HG03045 (cell line): ENCODE measurements at regions not wholly inside any gene's neighbourhood (a gene's known extent, or its start where the extent isn't known, plus 50 kb on each side); places are given as distances from the start of the nearest gene placed in this dataset.
"Not testable (repeated sequence)": the region's sequence is repeated elsewhere in the genome, so short reads cannot be mapped to it uniquely, and the experiment has no call there.

Source experiments
- ATAC-seq: cut with Tn5 transposase; IDR thresholded peaks from one replicate; pipeline ENCODE4 v1.9.1; 2021; ENCODE audit warnings: mild to moderate bottlenecking, moderate library complexity; ENCODE audit not compliant: unreplicated experiment

- ATAC-seq, result no peak
Measured at GRCh38 chr12:97790281-97790680, 327.7 kb downstream of the RMST start.

DNA sequence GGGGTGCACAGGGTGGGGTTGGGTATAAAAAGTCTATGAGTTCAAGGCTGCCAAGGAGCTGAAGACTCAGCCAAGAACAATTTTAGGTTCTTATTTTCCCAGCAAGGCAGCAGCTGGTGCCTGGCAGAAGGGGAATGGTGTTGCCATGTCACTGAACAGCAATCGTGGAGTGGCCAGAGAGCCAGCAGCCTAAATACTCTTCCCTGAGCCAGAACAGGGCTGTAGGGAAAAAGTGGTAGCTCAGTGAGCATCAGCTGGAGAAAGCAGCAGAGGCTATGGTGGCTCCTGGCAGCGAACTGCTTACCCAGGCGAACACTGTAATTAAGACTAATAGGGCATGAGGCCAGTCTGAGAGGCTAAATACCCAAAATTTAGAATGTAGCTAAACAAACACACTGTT, 334.9 kb downstream of the RMST start:
- no peak for ATAC-seq

DNA sequence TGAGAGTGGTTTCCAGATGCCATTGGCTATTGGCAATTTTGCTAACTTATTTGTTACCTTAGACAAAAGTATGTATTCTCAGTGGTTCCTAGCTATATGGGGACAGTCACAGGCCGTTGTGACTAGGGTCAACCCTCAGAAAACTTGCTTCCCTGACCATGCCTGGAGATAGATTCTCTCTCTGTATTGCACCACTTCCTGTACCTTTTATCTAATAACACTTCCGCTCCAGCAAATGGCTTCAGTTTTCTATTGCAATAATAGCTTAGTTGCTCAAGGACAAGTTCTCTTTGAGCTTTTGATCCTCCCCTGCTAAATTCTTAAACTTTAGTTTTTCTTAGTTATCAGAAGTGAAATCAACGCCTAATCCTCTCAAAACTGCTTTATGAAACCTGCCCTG, 338.0 kb downstream of the RMST start:
- ATAC-seq, result no peak

GRCh38 chr12:97801471-97802059, 339.0 kb downstream of the RMST start:
- no peak for ATAC-seq

GRCh38 chr12:97805146-97805545, 342.5 kb downstream of the RMST start:
- no peak for ATAC-seq

GRCh38 chr12:97813301-97813700, 350.7 kb downstream of the RMST start:
- no peak for ATAC-seq

DNA sequence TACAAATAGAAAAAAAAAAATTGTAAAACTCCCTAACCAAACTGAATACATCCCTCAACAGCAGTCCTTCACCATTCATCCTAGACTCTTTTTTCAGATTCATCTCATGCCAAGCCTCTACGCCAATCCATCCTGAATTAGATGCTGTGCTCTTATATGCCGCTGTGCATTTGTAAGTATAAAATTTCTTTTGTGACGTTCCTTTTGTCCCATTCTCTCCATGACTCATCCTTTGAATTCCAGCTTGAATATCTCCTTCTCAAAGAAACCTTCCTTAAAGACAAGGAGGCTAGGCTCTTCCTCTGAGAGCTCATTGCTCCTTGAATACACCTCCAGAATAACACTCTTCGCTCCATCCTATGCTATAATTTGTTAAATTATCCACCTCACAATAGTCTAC, 359.2 kb downstream of the RMST start:
- ATAC-seq, result no peak

DNA sequence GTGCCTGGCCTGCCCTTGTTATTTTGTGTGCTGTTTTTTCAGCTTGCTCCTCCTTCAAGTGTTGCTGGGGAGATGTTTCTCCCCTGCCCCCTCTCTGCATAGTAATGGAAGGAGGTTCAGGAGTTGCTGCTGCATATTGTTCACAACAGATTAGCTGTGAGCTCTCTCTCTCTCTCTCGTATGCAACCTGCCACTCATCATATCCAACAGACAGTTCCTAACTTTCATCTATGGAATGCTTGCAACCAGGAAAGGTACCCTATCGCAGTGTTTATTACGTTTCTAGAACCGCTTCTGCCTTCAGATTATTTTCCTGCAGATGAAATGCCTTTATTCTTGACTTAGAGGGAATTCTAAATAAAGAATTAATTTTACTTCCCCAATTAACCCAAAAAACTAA, 372.9 kb downstream of the RMST start:
- no peak for ATAC-seq

DNA sequence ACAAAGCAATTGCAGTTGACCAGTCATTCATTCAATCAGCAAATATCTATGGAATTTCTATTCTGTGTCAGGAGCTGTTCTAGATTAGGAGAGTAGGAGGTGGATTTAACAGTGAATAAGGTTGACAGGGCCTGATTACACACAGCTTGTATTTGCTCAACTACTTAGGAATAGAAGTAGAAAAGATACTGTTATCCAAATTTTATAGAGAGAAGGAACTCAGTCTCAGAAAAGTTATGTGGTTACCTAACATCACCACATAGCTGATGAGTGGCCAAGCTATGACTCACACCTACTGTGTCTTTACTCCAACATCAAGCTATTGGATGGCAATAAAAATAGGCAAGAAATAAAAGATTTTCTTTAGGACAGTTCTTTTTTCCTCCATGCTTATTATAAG, 374.8 kb downstream of the RMST start:
- ATAC-seq, result no peak

GRCh38 chr12:97848051-97848450, 385.4 kb downstream of the RMST start:
- ATAC-seq, result no peak

DNA sequence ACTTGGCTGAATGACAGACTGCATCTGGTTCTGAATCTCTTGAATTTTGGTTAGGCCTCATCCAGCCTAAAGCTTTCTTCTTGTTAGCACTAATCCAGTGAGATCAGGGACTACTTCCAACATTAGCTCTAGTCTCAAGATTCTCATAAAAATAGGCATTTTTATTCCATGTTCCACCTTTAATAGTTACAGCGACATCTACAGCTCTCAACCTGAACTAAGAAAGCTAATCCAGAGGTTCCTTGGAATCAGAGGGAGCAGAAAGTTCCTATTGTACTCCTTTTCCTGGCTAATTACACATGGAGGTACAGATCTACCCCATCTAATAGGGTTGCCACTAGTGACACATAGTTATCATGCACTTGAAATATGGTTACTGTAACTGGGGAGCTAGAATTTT, 391.9 kb downstream of the RMST start:
- ATAC-seq, result no peak

DNA sequence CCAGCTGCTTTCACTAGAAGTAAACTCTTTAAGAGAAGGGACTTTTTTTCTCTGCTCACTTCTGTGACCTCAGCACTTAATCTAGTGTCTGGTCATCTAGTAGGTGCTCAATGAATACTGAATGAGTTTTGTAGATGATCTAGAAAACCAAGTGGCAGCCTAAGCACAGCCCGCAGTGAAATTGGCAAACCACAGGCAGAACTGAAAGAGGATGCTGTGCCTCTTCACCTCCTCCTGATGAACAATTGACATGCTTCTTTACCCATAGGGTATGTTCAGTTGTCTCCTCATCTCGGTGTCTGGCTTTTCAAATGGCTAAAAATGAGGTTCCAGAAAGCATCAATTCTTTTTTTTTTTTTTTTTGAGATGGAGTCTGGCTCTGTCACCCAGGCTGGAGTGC, 399.5 kb downstream of the RMST start:
- no peak for ATAC-seq

DNA sequence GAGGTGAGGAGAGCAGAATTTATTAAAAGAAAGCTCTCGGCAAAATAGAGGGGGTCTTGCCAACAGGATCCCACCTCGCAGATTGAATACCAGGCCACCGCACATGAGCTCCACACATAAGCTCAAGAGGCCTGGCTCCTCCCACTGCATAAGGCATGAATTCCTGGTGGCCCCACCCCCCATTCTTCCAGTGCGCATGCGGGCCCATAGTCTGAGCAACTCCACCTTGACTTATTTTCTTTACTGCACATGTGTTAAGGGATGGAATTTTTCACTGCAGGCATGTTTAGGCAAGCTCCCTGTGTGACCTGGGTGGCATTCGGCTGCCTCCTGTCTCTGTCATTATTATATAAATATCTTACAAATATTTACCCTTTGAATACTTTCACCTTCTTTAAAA, 412.5 kb downstream of the RMST start:
- no peak for ATAC-seq

DNA sequence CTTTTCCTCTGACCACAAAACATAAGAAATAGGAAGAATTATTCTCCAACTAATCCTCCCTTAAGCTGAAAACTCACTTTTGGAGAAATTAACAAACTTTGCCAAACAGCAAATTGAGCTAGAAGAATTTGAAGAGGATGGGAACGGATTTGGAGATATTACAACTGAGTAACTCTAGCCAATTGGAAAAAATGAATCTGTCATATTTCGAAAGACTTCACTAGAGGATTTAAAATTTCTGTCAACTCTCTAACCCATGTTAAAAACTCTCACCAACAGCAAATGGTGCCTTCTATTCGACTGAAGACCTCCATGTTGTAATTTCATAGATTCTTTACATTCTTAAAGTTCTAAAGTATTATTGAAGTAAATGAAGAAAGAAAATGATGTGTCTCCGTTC, 414.2 kb downstream of the RMST start:
- no peak for ATAC-seq

DNA sequence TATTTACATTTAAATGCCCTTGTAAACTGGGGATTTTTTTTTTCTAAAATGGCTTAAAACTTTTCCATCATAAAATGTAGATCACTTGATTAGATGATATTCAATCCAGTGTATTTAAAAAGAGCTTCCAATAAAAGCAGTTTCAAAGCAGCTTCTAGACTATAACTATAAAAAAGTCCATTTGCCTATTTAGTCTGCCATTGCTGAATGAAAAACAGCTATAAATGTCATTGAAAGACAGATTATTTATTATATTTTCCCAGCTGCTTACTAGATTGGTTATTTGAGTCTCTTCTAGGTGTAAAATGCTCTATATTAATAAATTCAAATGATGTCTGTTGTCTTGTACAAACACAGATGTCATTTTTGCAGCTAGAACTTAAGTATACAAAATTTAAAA, 414.8 kb downstream of the RMST start:
- ATAC-seq, result no peak

GRCh38 chr12:97886511-97887176, 424.0 kb downstream of the RMST start:
- ATAC-seq, result no peak

GRCh38 chr12:97897881-97898280, 435.3 kb downstream of the RMST start:
- not testable (repeated sequence) for ATAC-seq

- ATAC-seq, result no peak
Measured at GRCh38 chr12:97899529-97899928, 436.9 kb downstream of the RMST start.

DNA sequence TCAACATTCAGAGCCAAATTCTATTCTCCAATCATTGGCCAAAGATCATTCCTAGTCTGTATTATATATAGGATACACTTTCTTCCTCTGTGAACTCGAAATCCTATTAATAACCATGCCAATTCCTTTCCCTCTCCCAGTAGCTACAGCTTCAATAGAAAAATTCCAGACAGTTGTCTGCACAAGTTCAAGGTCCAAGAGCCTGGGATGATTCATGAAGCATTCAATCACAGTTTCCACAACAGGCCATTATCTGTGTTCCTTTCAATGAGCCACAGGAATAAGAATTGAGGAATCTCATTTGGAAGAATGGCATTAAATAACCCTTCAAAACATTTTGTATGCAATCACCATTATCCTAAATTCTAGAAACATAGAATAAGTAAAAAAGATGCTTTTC, 437.4 kb downstream of the RMST start:
- ATAC-seq, result no peak

GRCh38 chr12:97903356-97903755, 440.8 kb downstream of the RMST start:
- no peak for ATAC-seq

- no peak for ATAC-seq
Measured at GRCh38 chr12:97907504-97907903, 444.9 kb downstream of the RMST start.

- no peak for ATAC-seq
Measured at GRCh38 chr12:97910559-97910958, 448.0 kb downstream of the RMST start.

- no peak for ATAC-seq
Measured at GRCh38 chr12:97912943-97913342, 450.3 kb downstream of the RMST start.
